ENCODE measurements at regions not wholly inside any gene's neighbourhood (a gene's known extent, or its start where the extent isn't known, plus 50 kb on each side); places are given as distances from the start of the nearest gene placed in this dataset.

DNA sequence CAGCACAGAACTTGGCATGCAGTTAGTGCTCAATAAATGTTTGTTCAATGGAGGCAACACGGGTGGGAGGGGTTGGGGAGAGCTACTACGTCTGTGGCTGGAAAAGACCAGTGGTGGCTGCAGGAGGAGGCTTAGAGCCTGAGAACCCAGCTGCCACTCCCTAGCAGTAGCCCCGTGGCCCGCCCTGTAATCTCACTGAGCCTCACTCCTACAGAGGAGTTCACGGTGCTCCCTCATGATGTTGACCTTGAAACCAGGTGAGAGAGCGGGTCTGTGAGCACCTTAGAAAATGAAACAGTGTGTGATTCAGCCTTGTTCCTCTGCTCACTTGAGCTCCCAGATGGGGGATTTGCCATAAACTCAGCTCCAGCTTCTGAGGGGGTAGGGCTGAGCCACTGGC lies 299.6 kb downstream of the NPHP4 start:
- Histone ChIP-seq H3K4me1 (ENCODE audit: insufficient read depth, low read length) (no peaks in the 10 kb centered on the region), H3K27ac (ENCODE audit: low read depth, low read length) (no peak overlapping the region), H3K9me3 (ENCODE audit: low read depth, low read length) (no peaks in the 10 kb centered on the region), H4K20me1 (ENCODE audit: insufficient read depth, low read length) (no peaks in the 10 kb centered on the region), H2AFZ (ENCODE audit: low read length) (no peak overlapping the region), H3K4me3 (ENCODE audit: insufficient read depth, low read length) (no peak overlapping the region), H3K27me3 (ENCODE audit: insufficient read depth, low read length) (no peaks in the 10 kb centered on the region), H3K79me2 (ENCODE audit: insufficient read depth, low read length) (no peaks in the 10 kb centered on the region), H3K36me3 (ENCODE audit: insufficient read depth, low read length) (no peaks in the 10 kb centered on the region), H3K4me2 (ENCODE audit: insufficient read depth, low read length) (no peak overlapping the region)
- DNase-seq (ENCODE audit: insufficient read length, low spot score, missing footprints): no peak
- TF ChIP-seq, protein P1, sequence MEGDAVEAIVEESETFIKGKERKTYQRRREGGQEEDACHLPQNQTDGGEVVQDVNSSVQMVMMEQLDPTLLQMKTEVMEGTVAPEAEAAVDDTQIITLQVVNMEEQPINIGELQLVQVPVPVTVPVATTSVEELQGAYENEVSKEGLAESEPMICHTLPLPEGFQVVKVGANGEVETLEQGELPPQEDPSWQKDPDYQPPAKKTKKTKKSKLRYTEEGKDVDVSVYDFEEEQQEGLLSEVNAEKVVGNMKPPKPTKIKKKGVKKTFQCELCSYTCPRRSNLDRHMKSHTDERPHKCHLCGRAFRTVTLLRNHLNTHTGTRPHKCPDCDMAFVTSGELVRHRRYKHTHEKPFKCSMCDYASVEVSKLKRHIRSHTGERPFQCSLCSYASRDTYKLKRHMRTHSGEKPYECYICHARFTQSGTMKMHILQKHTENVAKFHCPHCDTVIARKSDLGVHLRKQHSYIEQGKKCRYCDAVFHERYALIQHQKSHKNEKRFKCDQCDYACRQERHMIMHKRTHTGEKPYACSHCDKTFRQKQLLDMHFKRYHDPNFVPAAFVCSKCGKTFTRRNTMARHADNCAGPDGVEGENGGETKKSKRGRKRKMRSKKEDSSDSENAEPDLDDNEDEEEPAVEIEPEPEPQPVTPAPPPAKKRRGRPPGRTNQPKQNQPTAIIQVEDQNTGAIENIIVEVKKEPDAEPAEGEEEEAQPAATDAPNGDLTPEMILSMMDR (IDR thresholded peaks at IDR 0.05; ENCODE audit: extremely low read depth, low read depth, low read length): no peak

GRCh38 chr1:5691795-5692509 lies 300.3 kb downstream of the NPHP4 start:
- H3K79me2 ChIP-seq (ENCODE audit: insufficient read depth, low read length): no peaks in the 10 kb centered on the region
- no peaks in the 10 kb centered on the region for H4K20me1 ChIP-seq (ENCODE audit: insufficient read depth, low read length)
- H3K4me1 ChIP-seq (ENCODE audit: insufficient read depth, low read length): no peaks in the 10 kb centered on the region
- H3K4me2 ChIP-seq (ENCODE audit: insufficient read depth, low read length): no peak overlapping the region
- no peak overlapping the region for H2AFZ ChIP-seq (ENCODE audit: low read length)
- no peaks in the 10 kb centered on the region for H3K27me3 ChIP-seq (ENCODE audit: insufficient read depth, low read length)
- no peak overlapping the region for H3K4me3 ChIP-seq (ENCODE audit: insufficient read depth, low read length)
- no peaks in the 10 kb centered on the region for H3K36me3 ChIP-seq (ENCODE audit: insufficient read depth, low read length)
- DNase-seq (ENCODE audit: insufficient read length, low spot score, missing footprints): no peak
- no peaks in the 10 kb centered on the region for H3K9me3 ChIP-seq (ENCODE audit: low read depth, low read length)
- H3K27ac ChIP-seq (ENCODE audit: low read depth, low read length): no peak overlapping the region
- TF ChIP-seq, protein P1 (IDR thresholded peaks at IDR 0.05; ENCODE audit: extremely low read depth, low read depth, low read length): no peak

DNA sequence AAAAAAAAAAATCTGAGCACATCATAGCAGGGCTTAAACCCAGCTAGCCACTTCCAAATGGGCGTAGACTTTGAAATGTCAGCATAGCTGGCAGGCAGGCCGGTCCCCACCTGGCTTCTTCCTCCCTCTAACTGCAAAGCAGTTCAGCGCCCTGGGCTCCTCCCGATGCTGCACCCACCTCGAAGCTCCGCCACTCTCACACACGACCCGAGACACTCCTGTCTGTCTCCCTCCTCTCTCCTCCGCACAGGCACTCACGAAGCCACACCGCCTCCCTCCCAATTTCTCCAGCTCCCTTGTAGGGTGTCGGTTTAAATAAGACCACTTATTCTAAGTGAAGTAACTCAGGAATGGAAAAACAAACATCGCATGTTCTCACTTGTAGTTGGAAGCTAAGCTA lies 301.3 kb downstream of the NPHP4 start:
- DNase-seq (ENCODE audit: insufficient read length, low spot score, missing footprints): no peak
- TF ChIP-seq, protein P1 (IDR thresholded peaks at IDR 0.05; ENCODE audit: extremely low read depth, low read depth, low read length): no peak
- no peak overlapping the region for H2AFZ ChIP-seq (ENCODE audit: low read length)

DNA sequence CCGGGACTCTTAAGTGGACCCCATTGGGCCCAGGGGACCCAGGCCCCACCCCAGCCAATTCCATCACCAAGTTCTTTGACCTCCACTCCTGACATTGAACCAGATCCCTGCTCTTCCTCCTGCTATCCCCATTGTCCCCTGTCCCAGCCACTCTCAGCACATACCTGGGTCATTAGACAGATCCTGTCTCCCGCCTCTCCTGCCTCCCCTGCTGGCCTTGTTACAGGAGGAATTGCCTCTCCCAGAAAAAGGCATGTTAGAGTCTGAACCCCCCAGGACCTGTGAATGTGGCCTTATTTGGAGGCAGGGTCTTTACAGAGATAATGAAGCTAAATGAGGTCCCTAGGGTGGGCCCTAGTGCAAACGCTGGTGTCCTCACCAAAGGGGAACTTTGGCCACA lies 301.9 kb downstream of the NPHP4 start:
- H3K4me2 ChIP-seq (ENCODE audit: insufficient read depth, low read length): no peak overlapping the region
- no peak overlapping the region for H2AFZ ChIP-seq (ENCODE audit: low read length)
- no peaks in the 10 kb centered on the region for H3K9me3 ChIP-seq (ENCODE audit: low read depth, low read length)
- H3K4me1 ChIP-seq (ENCODE audit: insufficient read depth, low read length): no peaks in the 10 kb centered on the region
- no peaks in the 10 kb centered on the region for H3K27me3 ChIP-seq (ENCODE audit: insufficient read depth, low read length)
- no peaks in the 10 kb centered on the region for H3K79me2 ChIP-seq (ENCODE audit: insufficient read depth, low read length)
- no peak for DNase-seq (ENCODE audit: insufficient read length, low spot score, missing footprints)
- no peaks in the 10 kb centered on the region for H4K20me1 ChIP-seq (ENCODE audit: insufficient read depth, low read length)
- TF ChIP-seq, protein P1 (IDR thresholded peaks at IDR 0.05; ENCODE audit: extremely low read depth, low read depth, low read length): no peak
- H3K36me3 ChIP-seq (ENCODE audit: insufficient read depth, low read length): no peaks in the 10 kb centered on the region
- no peak overlapping the region for H3K4me3 ChIP-seq (ENCODE audit: insufficient read depth, low read length)
- H3K27ac ChIP-seq (ENCODE audit: low read depth, low read length): no peak overlapping the region

More for the DNA sequence above, 301.3 kb downstream of the NPHP4 start:
- no peaks in the 10 kb centered on the region for H3K9me3 ChIP-seq (ENCODE audit: low read depth, low read length)
- no peak overlapping the region for H3K4me3 ChIP-seq (ENCODE audit: insufficient read depth, low read length)
- H3K4me1 ChIP-seq (ENCODE audit: insufficient read depth, low read length): no peaks in the 10 kb centered on the region
- no peak overlapping the region for H3K27ac ChIP-seq (ENCODE audit: low read depth, low read length)
- H3K4me2 ChIP-seq (ENCODE audit: insufficient read depth, low read length): no peak overlapping the region
- no peaks in the 10 kb centered on the region for H3K36me3 ChIP-seq (ENCODE audit: insufficient read depth, low read length)
- H3K27me3 ChIP-seq (ENCODE audit: insufficient read depth, low read length): no peaks in the 10 kb centered on the region
- H4K20me1 ChIP-seq (ENCODE audit: insufficient read depth, low read length): no peaks in the 10 kb centered on the region
- H3K79me2 ChIP-seq (ENCODE audit: insufficient read depth, low read length): no peaks in the 10 kb centered on the region
